Neural cell (in vitro differentiated cells): ENCODE measurements at regions not wholly inside any gene's neighbourhood (a gene's known extent, or its start where the extent isn't known, plus 50 kb on each side); places are given as distances from the start of the nearest gene placed in this dataset.

Experiments used
- H2AFZ ChIP-seq: fragments of 200-600, 300-800 bp; sonication (generic), shearing (Covaris generic); 2 replicates; pipeline ENCODE4 v1.6.0; 2014; ENCODE audit warnings: low read depth, mild to moderate bottlenecking, antibody characterized with exemption, low read length, moderate library complexity
- H3F3A ChIP-seq: fragments of 200-600 bp; shearing (Covaris generic); 2 replicates; pipeline ENCODE4 v1.6.1; 2016; ENCODE audit warnings: mild to moderate bottlenecking, moderate library complexity, mixed read lengths, antibody characterized with exemption, low read length; ENCODE audit not compliant: insufficient read depth, poor library complexity, severe bottlenecking
- H3K27ac ChIP-seq: fragments of 200-600, 300-800 bp; sonication (generic), shearing (Covaris generic); 2 replicates; pipeline ENCODE4 v1.5.1; 2014; ENCODE audit warnings: mild to moderate bottlenecking, low read length, moderate library complexity
- H3K27me3 ChIP-seq: fragments of 300-800, 200-600 bp; sonication (generic), shearing (Covaris generic); 2 replicates; pipeline ENCODE4 v1.6.0; 2014; ENCODE audit warnings: mild to moderate bottlenecking, low read depth, low read length, moderate library complexity; ENCODE audit not compliant: insufficient read depth
- H3K36me3 ChIP-seq: fragments of 300-800, 200-600 bp; sonication (generic), shearing (Covaris generic); 2 replicates; pipeline ENCODE4 v1.5.1; 2014; ENCODE audit warnings: mild to moderate bottlenecking, antibody characterized with exemption, low read length, moderate library complexity; ENCODE audit not compliant: insufficient read depth
- H3K4me2 ChIP-seq: fragments of 300-800, 200-600 bp; sonication (generic), shearing (Covaris generic); 2 replicates; pipeline ENCODE4 v1.6.0; 2014; ENCODE audit warnings: mild to moderate bottlenecking, low read length
- H3K4me3 ChIP-seq: fragments of 300-800, 200-600 bp; sonication (generic), shearing (Covaris generic); 2 replicates; pipeline ENCODE4 v1.5.1; 2014; ENCODE audit warnings: mild to moderate bottlenecking, low read length, moderate library complexity
- H3K79me2 ChIP-seq: fragments of 200-600 bp; shearing (Covaris generic); replicated peaks from 2 replicates; pipeline ENCODE4 v1.6.0; 2014; ENCODE audit warnings: mild to moderate bottlenecking, low read length, moderate library complexity; ENCODE audit not compliant: insufficient read depth
- H3K9ac ChIP-seq: fragments of 300-800, 200-600 bp; sonication (generic), shearing (Covaris generic); 2 replicates; pipeline ENCODE4 v1.6.1; 2016; ENCODE audit warnings: mild to moderate bottlenecking, low read length, mixed read lengths
- H3K9me2 ChIP-seq: fragments of 200-600 bp; shearing (Covaris generic); 2 replicates; pipeline ENCODE4 v1.6.1; 2016; ENCODE audit warnings: mild to moderate bottlenecking, low read length, mixed read lengths; ENCODE audit not compliant: insufficient read depth
- H3K9me3 ChIP-seq: fragments of 200-600, 300-800 bp; sonication (generic), shearing (Covaris generic); 2 replicates; pipeline ENCODE4 v1.6.1; 2016; ENCODE audit warnings: mild to moderate bottlenecking, mixed run types, low read length, moderate library complexity, mixed read lengths
- H4K20me1 ChIP-seq: fragments of 200-600 bp; shearing (Covaris generic); 2 replicates; pipeline ENCODE4 v1.6.1; 2016; ENCODE audit warnings: mild to moderate bottlenecking, mixed run types; ENCODE audit not compliant: insufficient read depth
- EP300 ChIP-seq: fragments of 450-650 bp; conservative IDR thresholded peaks from 2 replicates; pipeline ENCODE4 v1.6.1; 2014; ENCODE audit warnings: antibody characterized with exemption, mild to moderate bottlenecking, moderate library complexity; ENCODE audit not compliant: poor library complexity, severe bottlenecking
- EZH2 ChIP-seq: fragments of 200-600, 300-800 bp; shearing (Covaris generic), sonication (generic); IDR thresholded peaks from 2 replicates; pipeline ENCODE4 v1.6.1; 2014; ENCODE audit warnings: antibody characterized with exemption, low read length, borderline replicate concordance, mild to moderate bottlenecking; ENCODE audit not compliant: insufficient read depth, poor library complexity, severe bottlenecking
- MXI1 ChIP-seq: fragments of 450-650 bp; conservative IDR thresholded peaks from 2 replicates; pipeline ENCODE4 v1.6.1; 2014; ENCODE audit warnings: antibody characterized with exemption, mild to moderate bottlenecking; ENCODE audit not compliant: poor library complexity, severe bottlenecking
- POLR2AphosphoS5 ChIP-seq: IDR thresholded peaks from 2 replicates; pipeline ENCODE4 v1.6.1; 2012
- RAD21 ChIP-seq: fragments of 450-650 bp; conservative IDR thresholded peaks from 2 replicates; pipeline ENCODE4 v1.6.1; 2014; ENCODE audit warnings: antibody characterized with exemption, mild to moderate bottlenecking, moderate library complexity
- SMC3 ChIP-seq: fragments of 450-650 bp; conservative IDR thresholded peaks from 2 replicates; pipeline ENCODE4 v1.6.1; 2014; ENCODE audit warnings: antibody characterized with exemption, mild to moderate bottlenecking, moderate library complexity; ENCODE audit not compliant: poor library complexity
- TAF1 ChIP-seq: IDR thresholded peaks from 2 replicates; pipeline ENCODE4 v1.6.1; 2012; ENCODE audit warnings: low read depth
- TF ChIP-seq, protein P1 (sequence below): fragments of 450-650 bp; IDR thresholded peaks from 2 replicates; pipeline ENCODE4 v1.5.1; 2014; ENCODE audit warnings: antibody characterized with exemption, mild to moderate bottlenecking, moderate library complexity; ENCODE audit not compliant: poor library complexity, severe bottlenecking
- TF ChIP-seq, protein P2 (sequence below): IDR thresholded peaks from 2 replicates; pipeline ENCODE4 v1.6.1; 2012; ENCODE audit warnings: borderline replicate concordance

DNA sequence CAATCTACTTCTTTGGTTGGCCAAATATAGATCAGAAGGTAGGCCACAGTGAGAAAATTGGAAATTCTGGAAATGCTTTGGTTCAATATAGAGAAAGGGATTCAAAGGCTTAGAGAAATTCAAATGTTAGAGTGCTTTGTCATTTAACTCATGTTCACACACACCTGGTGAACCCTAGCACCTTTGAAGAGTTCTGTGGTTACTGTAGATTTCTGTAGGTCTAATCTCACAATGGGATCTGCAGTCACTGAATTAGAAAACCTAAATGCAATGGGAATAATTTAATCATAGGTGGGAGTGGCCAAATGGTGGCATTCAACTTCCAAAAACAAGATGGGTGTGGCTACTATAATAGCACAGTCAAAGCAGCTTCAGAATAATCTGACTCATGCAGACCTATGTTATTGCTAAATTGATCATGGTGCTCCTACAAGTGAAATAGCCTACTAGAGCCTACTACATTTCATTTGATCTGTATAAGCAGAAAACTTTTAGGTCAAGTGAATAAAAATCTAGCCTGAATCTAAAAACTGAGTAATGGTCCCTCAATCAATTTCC lies 1152.9 kb downstream of the PCDH9 start:
- Histone ChIP-seq H3K36me3 (no peaks in the 10 kb centered on the region), H3K27ac (no peak overlapping the region), H3K4me2 (no peak overlapping the region), H3K79me2 (no peaks in the 10 kb centered on the region), H3K9me2 (no peaks in the 10 kb centered on the region), H3K4me3 (no peak overlapping the region), H3K9ac (no peak overlapping the region), H2AFZ (no peak overlapping the region), H4K20me1 (no peaks in the 10 kb centered on the region), H3K27me3 (no peaks in the 10 kb centered on the region), H3F3A (no peaks in the 10 kb centered on the region), H3K9me3 (no peaks in the 10 kb centered on the region)
- TF ChIP-seq TAF1 (no peak), RAD21 (no peak), EZH2 (no peak), SMC3 (no peak), MXI1 (no peak), EP300 (no peak), POLR2AphosphoS5 (no peak)
- TF ChIP-seq, protein P1, sequence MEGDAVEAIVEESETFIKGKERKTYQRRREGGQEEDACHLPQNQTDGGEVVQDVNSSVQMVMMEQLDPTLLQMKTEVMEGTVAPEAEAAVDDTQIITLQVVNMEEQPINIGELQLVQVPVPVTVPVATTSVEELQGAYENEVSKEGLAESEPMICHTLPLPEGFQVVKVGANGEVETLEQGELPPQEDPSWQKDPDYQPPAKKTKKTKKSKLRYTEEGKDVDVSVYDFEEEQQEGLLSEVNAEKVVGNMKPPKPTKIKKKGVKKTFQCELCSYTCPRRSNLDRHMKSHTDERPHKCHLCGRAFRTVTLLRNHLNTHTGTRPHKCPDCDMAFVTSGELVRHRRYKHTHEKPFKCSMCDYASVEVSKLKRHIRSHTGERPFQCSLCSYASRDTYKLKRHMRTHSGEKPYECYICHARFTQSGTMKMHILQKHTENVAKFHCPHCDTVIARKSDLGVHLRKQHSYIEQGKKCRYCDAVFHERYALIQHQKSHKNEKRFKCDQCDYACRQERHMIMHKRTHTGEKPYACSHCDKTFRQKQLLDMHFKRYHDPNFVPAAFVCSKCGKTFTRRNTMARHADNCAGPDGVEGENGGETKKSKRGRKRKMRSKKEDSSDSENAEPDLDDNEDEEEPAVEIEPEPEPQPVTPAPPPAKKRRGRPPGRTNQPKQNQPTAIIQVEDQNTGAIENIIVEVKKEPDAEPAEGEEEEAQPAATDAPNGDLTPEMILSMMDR: no peak
- TF ChIP-seq, protein P2, sequence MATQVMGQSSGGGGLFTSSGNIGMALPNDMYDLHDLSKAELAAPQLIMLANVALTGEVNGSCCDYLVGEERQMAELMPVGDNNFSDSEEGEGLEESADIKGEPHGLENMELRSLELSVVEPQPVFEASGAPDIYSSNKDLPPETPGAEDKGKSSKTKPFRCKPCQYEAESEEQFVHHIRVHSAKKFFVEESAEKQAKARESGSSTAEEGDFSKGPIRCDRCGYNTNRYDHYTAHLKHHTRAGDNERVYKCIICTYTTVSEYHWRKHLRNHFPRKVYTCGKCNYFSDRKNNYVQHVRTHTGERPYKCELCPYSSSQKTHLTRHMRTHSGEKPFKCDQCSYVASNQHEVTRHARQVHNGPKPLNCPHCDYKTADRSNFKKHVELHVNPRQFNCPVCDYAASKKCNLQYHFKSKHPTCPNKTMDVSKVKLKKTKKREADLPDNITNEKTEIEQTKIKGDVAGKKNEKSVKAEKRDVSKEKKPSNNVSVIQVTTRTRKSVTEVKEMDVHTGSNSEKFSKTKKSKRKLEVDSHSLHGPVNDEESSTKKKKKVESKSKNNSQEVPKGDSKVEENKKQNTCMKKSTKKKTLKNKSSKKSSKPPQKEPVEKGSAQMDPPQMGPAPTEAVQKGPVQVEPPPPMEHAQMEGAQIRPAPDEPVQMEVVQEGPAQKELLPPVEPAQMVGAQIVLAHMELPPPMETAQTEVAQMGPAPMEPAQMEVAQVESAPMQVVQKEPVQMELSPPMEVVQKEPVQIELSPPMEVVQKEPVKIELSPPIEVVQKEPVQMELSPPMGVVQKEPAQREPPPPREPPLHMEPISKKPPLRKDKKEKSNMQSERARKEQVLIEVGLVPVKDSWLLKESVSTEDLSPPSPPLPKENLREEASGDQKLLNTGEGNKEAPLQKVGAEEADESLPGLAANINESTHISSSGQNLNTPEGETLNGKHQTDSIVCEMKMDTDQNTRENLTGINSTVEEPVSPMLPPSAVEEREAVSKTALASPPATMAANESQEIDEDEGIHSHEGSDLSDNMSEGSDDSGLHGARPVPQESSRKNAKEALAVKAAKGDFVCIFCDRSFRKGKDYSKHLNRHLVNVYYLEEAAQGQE: no peak

DNA sequence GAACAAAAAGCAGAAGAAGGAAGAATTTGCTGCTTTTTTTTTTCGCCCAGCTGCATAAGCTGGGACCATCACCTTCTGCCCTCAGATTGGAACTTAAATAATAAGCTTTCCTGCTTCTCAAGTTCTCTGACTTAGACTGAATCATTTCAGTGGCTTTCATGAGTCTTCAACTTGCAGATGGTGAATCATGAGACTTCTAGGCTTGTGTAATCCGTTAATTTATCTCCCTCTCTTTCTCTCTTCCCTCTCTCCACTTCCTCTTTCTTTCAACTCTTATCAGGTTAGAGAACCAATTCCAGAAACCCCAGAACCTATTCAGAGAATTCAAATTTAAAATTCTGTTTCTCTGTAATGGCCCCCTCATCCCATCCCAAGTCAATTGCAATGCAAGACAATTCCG lies 1153.7 kb downstream of the PCDH9 start:
- no peaks in the 10 kb centered on the region for H3K27me3 ChIP-seq
- TF ChIP-seq, protein P1: no peak
- TF ChIP-seq RAD21: no peak
- TF ChIP-seq EP300: no peak
- no peak for TF ChIP-seq SMC3
- TF ChIP-seq MXI1: no peak
- TF ChIP-seq, protein P2: no peak
- no peak for TF ChIP-seq TAF1
- no peak for TF ChIP-seq EZH2
- H3K9me2 ChIP-seq: no peaks in the 10 kb centered on the region
- no peak overlapping the region for H2AFZ ChIP-seq
- H3K27ac ChIP-seq: no peak overlapping the region
- H4K20me1 ChIP-seq: no peaks in the 10 kb centered on the region
- H3K9me3 ChIP-seq: no peaks in the 10 kb centered on the region
- H3K36me3 ChIP-seq: no peaks in the 10 kb centered on the region
- H3K4me2 ChIP-seq: no peak overlapping the region
- H3K4me3 ChIP-seq: no peak overlapping the region
- H3K79me2 ChIP-seq: no peaks in the 10 kb centered on the region
- H3F3A ChIP-seq: no peaks in the 10 kb centered on the region
- H3K9ac ChIP-seq: no peak overlapping the region
